Suprapubic skin (tissue), 4 donors: ENCODE measurements at regions not wholly inside any gene's neighbourhood (a gene's known extent, or its start where the extent isn't known, plus 50 kb on each side); places are given as distances from the start of the nearest gene placed in this dataset.

Experiments used
- DNase-seq, 2 donors: peaks; one replicate each; pipeline ENCODE4 v3.0.0-alpha.2; 2019; ENCODE audit warnings: low spot score in 2 of 2
- H3K27ac ChIP-seq: fragments of 200-600 bp; sonication (generic); one replicate; pipeline ENCODE4 v1.5.1; 2019
- H3K27me3 ChIP-seq: fragments of 200-600 bp; sonication (generic); one replicate; pipeline ENCODE4 v1.5.1; 2019
- H3K36me3 ChIP-seq: fragments of 200-600 bp; sonication (generic); one replicate; pipeline ENCODE4 v1.5.1; 2019
- H3K4me1 ChIP-seq: fragments of 200-600 bp; sonication (generic); one replicate; pipeline ENCODE4 v1.5.1; 2019
- H3K4me3 ChIP-seq: fragments of 200-600 bp; sonication (generic); one replicate; pipeline ENCODE4 v1.5.1; 2019; ENCODE audit warnings: mild to moderate bottlenecking
- H3K9me3 ChIP-seq: fragments of 200-600 bp; sonication (generic); one replicate; pipeline ENCODE4 v1.5.1; 2019
- EP300 ChIP-seq: sonication (generic); formaldehyde crosslinking; IDR thresholded peaks from one replicate; pipeline ENCODE4 v1.6.1; 2017; ENCODE audit warnings: antibody characterized with exemption
- POLR2A ChIP-seq, 2 donors: fragments of 450-650 bp; IDR thresholded peaks; one replicate each; pipeline ENCODE4 v1.6.1; 2017; ENCODE audit warnings: antibody characterized with exemption in 2 of 2, mild to moderate bottlenecking in 2 of 2, moderate library complexity in 2 of 2
- POLR2AphosphoS5 ChIP-seq, 3 donors: sonication (generic); formaldehyde crosslinking; IDR thresholded peaks; one replicate each; pipeline ENCODE4 v1.6.1; 2017; ENCODE audit warnings: antibody characterized with exemption in 3 of 3
- WGBS: methylation state at CpG from one replicate; pipeline ENCODE4 v1.1.5; 2018; 5-methylcytosine and 5-hydroxymethylcytosine counted together
- TF ChIP-seq, protein P1 (sequence below), 2 donors: fragments of 200-600 bp in 1 of 2; fragments of 450-650 bp in 1 of 2; sonication (generic) in 1 of 2; IDR thresholded peaks; one replicate each; pipeline ENCODE4 v1.5.1; 2016 to 2019; ENCODE audit warnings: antibody characterized with exemption in 2 of 2, mild to moderate bottlenecking in 1 of 2, moderate library complexity in 1 of 2

DNA sequence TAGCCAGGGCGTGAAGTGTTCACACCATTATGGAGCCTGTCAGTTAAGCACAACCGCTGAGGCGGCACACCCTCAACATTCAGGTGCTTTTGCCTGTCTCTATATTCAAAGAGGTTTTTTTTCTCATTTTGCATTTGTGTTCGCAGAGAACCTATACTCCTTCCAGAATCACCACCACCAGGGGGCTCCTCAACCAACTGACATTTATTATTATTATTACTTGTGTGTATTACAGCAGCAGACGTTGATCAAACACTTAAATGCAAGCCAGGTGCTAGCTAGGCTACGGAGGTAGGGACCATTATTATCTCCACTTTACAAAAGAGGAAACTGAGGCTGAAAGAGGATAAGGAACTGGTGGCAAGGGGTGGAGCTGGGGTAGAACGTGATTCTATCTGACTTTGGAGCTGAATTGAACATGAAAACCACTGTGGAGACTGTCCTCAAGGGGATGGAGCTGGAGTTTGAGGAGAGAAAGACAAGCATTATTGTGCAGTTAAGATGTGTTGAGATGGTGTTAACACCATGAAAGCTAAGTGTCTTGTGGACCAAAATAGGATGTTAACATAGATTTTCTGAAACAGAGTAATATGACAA lies 133.8 kb upstream of the PLXNA4 start:
- H3K9me3 ChIP-seq, result no peaks in the 10 kb centered on the region
- TF ChIP-seq, protein P1, sequence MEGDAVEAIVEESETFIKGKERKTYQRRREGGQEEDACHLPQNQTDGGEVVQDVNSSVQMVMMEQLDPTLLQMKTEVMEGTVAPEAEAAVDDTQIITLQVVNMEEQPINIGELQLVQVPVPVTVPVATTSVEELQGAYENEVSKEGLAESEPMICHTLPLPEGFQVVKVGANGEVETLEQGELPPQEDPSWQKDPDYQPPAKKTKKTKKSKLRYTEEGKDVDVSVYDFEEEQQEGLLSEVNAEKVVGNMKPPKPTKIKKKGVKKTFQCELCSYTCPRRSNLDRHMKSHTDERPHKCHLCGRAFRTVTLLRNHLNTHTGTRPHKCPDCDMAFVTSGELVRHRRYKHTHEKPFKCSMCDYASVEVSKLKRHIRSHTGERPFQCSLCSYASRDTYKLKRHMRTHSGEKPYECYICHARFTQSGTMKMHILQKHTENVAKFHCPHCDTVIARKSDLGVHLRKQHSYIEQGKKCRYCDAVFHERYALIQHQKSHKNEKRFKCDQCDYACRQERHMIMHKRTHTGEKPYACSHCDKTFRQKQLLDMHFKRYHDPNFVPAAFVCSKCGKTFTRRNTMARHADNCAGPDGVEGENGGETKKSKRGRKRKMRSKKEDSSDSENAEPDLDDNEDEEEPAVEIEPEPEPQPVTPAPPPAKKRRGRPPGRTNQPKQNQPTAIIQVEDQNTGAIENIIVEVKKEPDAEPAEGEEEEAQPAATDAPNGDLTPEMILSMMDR (IDR thresholded peaks at IDR 0.05), result peak in 1 of 2 donors; percentile 32
- no peak for TF ChIP-seq EP300
- H3K4me3 ChIP-seq, result no peak overlapping the region
- DNase-seq, result no peak
- H3K27ac ChIP-seq, result no peak overlapping the region
- no peaks in the 10 kb centered on the region for H3K4me1 ChIP-seq
- peaks cover 4% of the 10 kb centered on the region for H3K27me3 ChIP-seq
- 63% methylated on average over 7 of the region's 7 CpGs for WGBS
- no peaks in the 10 kb centered on the region for H3K36me3 ChIP-seq

DNA sequence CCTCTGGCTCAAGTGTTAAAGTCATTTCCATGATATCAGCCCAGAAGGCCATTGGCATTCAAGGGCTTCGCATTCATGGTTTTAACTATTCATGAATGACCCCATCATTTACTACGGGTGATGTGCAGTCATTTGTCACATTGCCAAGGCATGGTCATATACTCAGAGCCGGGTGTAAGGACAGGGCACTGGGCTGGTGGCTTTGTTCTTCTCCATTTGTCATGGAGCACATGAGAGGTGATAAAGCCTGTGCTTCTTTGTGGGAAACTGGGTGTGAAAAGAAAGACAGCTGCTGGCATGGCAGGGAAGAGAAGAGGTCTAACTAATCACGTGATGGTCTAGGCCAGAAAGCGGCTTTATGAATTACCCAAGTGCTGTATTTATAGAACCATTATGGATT lies 132.2 kb upstream of the PLXNA4 start:
- Histone ChIP-seq H3K27me3 (no peaks in the 10 kb centered on the region), H3K36me3 (no peaks in the 10 kb centered on the region), H3K27ac (no peak overlapping the region), H3K4me1 (no peaks in the 10 kb centered on the region), H3K9me3 (no peaks in the 10 kb centered on the region), H3K4me3 (no peak overlapping the region)
- 93% methylated on average over 5 of the region's 5 CpGs for WGBS
- TF ChIP-seq POLR2A (IDR thresholded peaks at IDR 0.05), result no peak
- TF ChIP-seq, protein P1 (IDR thresholded peaks at IDR 0.05), result no peak
- TF ChIP-seq POLR2AphosphoS5 (IDR thresholded peaks at IDR 0.05), result no peak
- TF ChIP-seq EP300, result no peak
- no peak for DNase-seq

DNA sequence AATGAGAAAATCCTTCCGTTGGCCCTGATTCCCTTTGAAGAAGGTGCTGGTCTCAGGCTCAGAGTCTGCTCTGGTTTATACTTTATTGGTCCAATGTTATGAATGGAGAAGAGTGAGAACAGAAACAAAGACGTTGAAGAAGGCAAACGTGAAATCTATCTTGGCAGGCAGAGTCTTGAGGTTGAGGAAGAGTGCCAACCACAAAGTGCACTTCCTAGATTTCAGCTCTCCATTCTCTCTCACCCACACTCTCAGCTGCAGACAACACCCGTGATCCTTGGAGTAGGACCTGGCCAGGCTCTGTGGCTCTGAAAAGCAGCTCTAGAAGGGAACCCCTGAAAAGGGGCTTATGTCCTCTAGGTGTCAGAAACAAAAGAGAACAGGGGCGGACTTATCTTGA lies 128.9 kb upstream of the PLXNA4 start:
- WGBS, result 56% methylated on average over 5 of the region's 5 CpGs
- no peak overlapping the region for H3K4me3 ChIP-seq
- no peak for DNase-seq
- H3K4me1 ChIP-seq, result no peaks in the 10 kb centered on the region
- TF ChIP-seq POLR2AphosphoS5 (IDR thresholded peaks at IDR 0.05) (no peak), EP300 (no peak), POLR2A (IDR thresholded peaks at IDR 0.05) (no peak)
- TF ChIP-seq, protein P1 (IDR thresholded peaks at IDR 0.05), result no peak
- H3K27me3 ChIP-seq, result no peaks in the 10 kb centered on the region
- no peak overlapping the region for H3K27ac ChIP-seq
- no peaks in the 10 kb centered on the region for H3K9me3 ChIP-seq
- no peaks in the 10 kb centered on the region for H3K36me3 ChIP-seq

DNA sequence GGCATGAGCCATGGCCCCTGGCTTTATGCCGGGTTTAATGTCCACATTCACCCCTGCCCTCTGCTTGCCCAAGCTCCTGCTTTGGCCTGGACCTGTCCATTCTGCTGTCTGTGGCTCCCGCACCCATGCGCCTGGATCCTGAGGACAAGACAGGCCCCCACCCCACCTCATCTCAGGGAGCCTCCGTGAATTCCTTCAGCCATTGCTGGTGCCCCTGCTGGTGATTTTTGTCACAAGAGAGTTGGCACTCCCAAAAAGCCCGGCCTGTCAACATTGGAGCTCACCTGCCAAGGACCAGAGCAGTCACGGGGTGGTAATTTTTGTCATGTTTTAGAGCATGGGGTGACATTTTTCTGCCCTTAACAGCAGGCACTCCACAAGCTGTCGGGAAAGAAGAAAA lies 127.5 kb upstream of the PLXNA4 start:
- Histone ChIP-seq H3K27ac (no peak overlapping the region), H3K36me3 (no peaks in the 10 kb centered on the region), H3K27me3 (no peaks in the 10 kb centered on the region), H3K4me3 (no peak overlapping the region), H3K9me3 (no peaks in the 10 kb centered on the region), H3K4me1 (no peaks in the 10 kb centered on the region)
- TF ChIP-seq, protein P1 (IDR thresholded peaks at IDR 0.05), result no peak
- TF ChIP-seq POLR2A (IDR thresholded peaks at IDR 0.05), result no peak
- no peak for TF ChIP-seq POLR2AphosphoS5 (IDR thresholded peaks at IDR 0.05)
- TF ChIP-seq EP300, result no peak
- DNase-seq, result no peak
- 87% methylated on average over 7 of the region's 7 CpGs for WGBS

DNA sequence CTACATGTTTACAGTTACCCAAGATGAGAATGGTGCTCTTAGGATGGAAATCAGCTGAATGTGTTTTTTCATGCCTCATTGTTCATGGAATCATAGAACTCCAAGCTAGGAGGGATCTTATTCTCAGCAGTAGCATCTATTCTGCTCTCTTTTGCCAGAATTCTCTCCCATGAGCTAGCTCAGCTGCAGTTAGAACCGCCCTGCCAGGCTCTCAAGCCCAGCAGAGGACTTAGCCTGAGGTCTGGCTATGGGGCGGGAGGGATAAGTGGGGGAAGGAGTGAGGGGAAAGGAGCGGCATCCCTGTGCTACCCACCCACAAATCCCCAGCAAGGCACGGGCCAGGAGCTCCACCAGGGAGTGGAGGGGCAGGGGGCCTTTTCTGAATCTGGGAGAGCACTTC lies 120.7 kb upstream of the PLXNA4 start:
- Histone ChIP-seq H3K4me3 (no peak overlapping the region), H3K36me3 (no peaks in the 10 kb centered on the region), H3K4me1 (no peaks in the 10 kb centered on the region), H3K9me3 (no peaks in the 10 kb centered on the region), H3K27me3 (peaks cover 8% of the 10 kb centered on the region), H3K27ac (no peak overlapping the region)
- DNase-seq, result no peak
- 29% methylated on average over 4 of the region's 4 CpGs for WGBS
- TF ChIP-seq, protein P1 (IDR thresholded peaks at IDR 0.05), result no peak
- TF ChIP-seq POLR2AphosphoS5 (IDR thresholded peaks at IDR 0.05) (no peak), POLR2A (IDR thresholded peaks at IDR 0.05) (no peak), EP300 (no peak)
